ENCODE measurements at regions not wholly inside any gene's neighbourhood (a gene's known extent, or its start where the extent isn't known, plus 50 kb on each side); places are given as distances from the start of the nearest gene placed in this dataset.

- TF ChIP-seq POLR2A (IDR thresholded peaks at IDR 0.05; ENCODE audit: low read length): no peak
- no peak for TF ChIP-seq GATA1 (IDR thresholded peaks at IDR 0.05; ENCODE audit: low read depth, low read length)
Observed at GRCh38 chr13:85430216-85430794, 368.9 kb downstream of the SLITRK6 start.

Measured in erythroblast (primary cell).